ENCODE measurements at regions not wholly inside any gene's neighbourhood (a gene's known extent, or its start where the extent isn't known, plus 50 kb on each side); places are given as distances from the start of the nearest gene placed in this dataset.

GRCh38 chr15:69955240-69955894 is 142.3 kb downstream of the TLE3 start:
- DNase-seq = no peak

- DNase-seq = no peak
Measured at GRCh38 chr15:69956417-69956816, 141.3 kb downstream of the TLE3 start.

- DNase-seq = no peak
Measured at GRCh38 chr15:69957175-69957574, 140.5 kb downstream of the TLE3 start.

- DNase-seq = no peak
Measured at GRCh38 chr15:69958496-69959084, 139.1 kb downstream of the TLE3 start.

- DNase-seq = no peak
Measured at GRCh38 chr15:69962561-69962960, 135.2 kb downstream of the TLE3 start.

GRCh38 chr15:69963385-69963784 is 134.3 kb downstream of the TLE3 start:
- DNase-seq = no peak

DNA sequence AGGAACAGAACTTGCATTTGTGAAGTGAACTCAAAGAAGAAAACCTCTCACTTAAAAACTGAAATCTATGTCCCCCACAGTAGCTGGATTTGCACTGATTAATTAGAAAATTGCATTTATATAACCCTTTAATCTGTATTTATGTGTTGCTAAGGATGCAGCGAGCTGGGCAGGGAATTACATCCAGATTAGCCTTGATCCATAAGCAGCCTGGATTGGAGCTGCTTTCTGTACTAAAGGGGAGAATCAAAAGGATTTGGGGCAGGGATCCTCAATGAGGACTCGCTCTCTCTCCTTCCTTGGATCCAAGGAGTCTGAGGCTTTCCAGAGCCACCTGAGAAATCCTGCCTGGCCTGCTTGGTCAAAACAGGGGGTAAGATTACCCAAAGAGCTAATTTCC is 125.9 kb downstream of the TLE3 start:
- DNase-seq = no peak

DNA sequence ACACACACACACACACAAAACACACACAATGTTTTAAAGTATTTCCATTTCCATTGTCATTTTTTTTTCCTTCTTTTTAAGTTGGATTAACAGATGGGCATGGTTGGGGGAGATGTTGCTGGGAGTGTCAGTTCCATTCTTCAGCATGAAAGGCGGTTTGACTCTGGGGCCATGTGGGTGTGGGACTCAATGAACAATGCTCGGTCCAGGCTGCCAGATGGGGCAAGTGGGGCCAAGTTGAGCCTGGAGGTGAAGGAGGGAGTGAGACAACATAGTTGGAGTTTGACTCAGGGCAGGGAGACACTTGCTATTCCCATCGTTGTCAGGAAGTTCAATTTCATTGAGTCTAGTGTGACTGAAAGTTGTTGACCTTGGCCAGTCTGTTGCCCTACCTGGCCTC is 125.3 kb downstream of the TLE3 start:
- DNase-seq = no peak

GRCh38 chr15:69973102-69973714 is 124.5 kb downstream of the TLE3 start:
- DNase-seq = no peak

GRCh38 chr15:69973880-69974279 is 123.8 kb downstream of the TLE3 start:
- DNase-seq = no peak

GRCh38 chr15:69974321-69974720 is 123.4 kb downstream of the TLE3 start:
- DNase-seq = no peak

DNA sequence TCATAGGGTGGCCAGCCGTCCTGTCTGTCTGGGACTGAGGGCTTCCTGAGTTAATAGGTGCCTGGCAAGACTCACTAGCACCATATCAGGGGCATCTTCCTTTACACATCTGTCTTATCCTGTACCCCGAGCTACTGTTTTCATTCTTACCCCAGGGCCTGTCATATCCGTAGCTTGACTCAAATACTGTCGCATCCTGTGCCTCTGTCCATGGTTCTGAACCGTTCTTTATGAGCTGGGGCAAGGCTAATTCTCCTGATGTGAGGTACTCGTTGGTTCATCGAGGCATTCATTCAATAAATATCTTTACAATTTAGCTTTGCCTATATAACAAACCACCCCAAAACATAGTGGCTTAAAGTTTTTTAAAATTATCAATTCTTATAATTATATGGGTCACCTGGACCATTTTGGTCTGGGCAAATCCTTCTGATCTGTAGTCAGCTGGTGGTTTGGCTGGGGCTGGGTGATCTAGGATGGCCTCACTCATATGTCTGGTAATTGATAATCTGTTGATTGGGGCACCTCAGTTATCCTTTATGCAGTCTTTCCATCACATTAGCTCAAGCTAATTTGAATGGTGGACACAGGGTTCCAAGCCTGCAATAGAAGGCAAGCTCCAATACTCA is 121.2 kb downstream of the TLE3 start:
- peak; percentile 42 for DNase-seq

DNA sequence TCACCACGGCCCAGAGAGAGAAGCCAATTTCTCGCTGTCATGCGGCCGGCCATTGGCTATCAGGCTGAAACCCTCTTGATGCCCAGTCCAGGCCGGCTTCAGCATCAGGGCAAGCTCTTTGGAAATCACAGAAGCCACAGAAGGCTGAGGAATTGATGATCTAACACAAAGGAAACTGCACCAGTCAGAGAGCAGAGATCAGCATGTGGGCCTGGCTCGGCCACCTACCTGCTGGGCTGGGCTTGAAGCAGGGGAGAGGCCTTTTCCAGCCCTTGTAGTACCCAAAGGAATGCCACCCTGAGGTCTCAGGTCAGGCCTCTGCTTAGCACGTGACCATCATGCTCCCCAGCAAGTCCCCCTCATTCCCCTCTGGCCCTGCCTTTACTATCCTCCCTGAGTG is 119.1 kb downstream of the TLE3 start:
- DNase-seq = no peak

DNA sequence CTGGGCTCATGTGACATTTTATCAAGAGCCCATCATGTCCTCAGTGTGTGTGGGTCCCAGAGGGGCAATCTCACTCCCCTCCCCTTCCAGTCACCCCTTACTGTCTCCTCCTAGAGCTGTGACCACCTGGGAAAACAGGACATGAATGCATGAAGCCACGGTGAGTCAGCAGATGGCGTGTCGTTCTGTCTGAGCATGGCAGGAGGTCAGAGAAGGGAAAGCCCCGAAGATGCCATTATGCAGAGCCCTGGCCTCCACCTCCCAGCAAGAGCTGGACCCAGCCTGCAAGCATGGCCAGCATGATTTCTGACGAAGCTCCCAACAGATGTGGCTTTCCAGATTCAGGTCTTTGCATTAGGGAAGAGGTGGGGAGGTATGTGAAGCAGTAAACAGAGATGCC is 118.5 kb downstream of the TLE3 start:
- no peak for DNase-seq

GRCh38 chr15:69979783-69980182 is 117.9 kb downstream of the TLE3 start:
- DNase-seq = no peak

DNA sequence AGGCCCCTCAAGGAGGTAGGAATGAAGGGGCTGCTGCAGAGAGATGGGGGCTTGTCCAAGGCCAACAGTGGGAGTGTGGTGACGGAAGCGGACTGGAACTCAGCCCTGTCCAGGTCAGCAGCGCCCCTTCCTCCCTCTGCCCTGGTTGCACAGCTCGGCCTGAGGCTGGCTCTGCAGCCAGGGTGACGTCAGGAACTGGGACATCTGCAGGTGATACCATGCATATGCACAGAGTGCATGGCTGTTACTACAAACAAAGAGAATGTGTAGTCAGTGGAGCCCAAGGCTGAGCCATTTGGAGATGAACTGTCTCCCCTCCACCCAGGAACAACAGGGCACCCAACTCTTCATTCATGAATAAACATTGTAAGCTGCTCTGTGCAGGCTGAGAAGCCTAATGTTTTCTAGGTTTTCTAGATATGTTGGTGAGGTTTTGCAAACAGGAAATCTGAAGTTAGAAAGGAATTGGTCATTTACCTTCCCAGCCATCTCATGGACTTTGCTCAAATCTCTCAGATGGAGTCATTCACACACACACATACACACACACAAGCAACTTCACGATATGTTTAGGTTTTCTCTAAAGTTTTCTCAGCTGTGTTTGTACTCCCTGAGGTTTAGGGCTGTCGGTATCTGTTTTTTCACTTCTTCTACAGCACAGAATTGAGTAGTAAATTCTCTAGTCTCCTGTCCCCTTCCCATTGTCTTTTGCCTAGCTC is 117.2 kb downstream of the TLE3 start:
- DNase-seq = no peak

- no peak for DNase-seq
Measured at GRCh38 chr15:69982037-69982436, 115.7 kb downstream of the TLE3 start.

GRCh38 chr15:69983696-69984265 is 113.9 kb downstream of the TLE3 start:
- no peak for DNase-seq

DNA sequence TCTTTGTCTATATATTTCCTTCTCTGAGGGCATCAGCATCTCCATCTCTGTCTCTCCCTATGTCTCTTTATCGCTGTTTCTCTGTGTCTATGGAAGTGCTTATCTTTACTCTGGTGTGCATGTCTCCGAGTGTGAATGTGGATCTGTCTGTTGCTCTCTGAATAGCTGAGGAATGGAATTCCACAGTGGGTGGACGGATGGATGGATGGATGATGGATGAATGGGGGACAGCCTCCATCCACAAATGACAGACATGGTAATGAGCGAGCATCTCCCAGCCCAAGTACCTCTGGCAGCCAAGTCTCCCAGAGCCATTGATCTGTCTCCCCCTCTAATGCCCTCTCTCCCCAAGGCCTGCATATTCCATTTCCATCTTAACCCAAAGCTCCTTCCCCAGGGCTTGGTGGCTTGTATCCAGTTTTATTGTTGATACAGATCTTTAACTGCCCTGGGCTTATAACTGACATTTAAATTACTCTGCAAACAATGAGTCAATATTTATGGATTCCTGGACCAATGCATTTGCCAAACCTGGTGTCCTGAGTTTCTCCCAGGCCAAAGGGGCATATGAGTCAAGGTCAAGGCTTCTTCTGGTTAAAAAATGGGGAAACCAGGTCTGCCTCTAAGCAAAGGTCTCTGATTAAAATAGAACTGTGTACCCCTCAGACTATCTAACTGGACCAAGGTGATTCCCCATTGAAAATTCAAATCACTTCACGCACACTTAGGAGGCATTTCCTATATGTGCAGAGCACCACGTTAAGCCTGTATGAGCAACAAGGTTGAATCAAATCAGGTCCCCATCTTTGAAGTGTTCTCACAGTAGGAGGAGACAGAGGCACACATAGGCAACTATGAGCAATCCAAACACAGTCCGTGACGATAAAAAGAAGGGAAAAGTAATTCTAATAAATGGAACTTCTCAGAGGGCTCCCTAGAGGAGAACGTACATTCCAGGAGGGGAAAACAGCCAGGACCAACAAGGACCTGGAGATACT is 109.9 kb downstream of the TLE3 start:
- no peak for DNase-seq

DNA sequence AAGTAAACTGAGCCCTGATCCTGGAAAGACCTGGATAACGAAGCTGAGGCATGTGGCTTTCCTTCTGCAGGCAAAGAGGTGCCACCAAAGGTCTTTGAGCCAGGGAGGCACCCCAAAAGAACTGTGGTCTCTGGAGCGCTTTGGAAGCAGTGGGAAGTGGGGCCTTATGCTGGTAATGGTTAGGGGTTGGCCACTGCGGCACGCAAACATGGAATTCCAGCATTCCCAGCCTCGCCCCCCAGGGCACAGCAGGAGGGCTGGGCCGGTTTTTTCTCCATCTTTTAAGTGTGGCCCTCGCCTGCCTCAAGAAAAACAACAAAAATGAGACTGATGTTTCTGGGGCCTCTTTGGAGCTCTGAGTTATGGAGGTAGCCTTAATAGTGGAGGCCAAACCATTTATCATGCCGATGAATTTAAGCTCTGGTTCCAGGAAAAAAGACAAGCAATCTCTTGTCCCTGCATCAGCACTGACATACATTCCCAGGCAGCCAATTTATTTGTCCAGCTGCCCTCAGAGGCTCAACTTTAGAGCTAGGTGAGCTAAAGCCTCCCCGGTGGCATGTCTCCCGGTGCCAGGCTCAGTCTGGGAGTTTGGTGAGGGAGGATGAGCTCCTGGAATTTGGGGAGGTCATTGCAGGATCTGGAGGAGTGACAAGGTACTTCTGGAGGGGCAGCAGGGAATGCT is 109.0 kb downstream of the TLE3 start:
- DNase-seq = no peak

Measured in right kidney (tissue), 1 donor.